GM23338 (cell line): ENCODE measurements at regions not wholly inside any gene's neighbourhood (a gene's known extent, or its start where the extent isn't known, plus 50 kb on each side); places are given as distances from the start of the nearest gene placed in this dataset.
"Not testable (repeated sequence)": the region's sequence is repeated elsewhere in the genome, so short reads cannot be mapped to it uniquely, and the experiment has no call there.

Source experiments
- ATAC-seq: fragments of 200-7000 bp; cut with Tn5 transposase; 3 replicates; pipeline ENCODE4 v1.9.1; 2020
- DNase-seq: peaks from one replicate; pipeline ENCODE4 v3.0.0-alpha.2; 2015; ENCODE audit warnings: low spot score
- H2AFZ ChIP-seq: fragments of 200-600 bp; sonication (generic); 2 replicates; pipeline ENCODE4 v1.8.0; 2016; ENCODE audit warnings: antibody characterized with exemption, mild to moderate bottlenecking, moderate library complexity
- H3F3A ChIP-seq: fragments of 200-600 bp; sonication (generic); replicated peaks from 2 replicates; pipeline ENCODE4 v1.8.0; 2017; ENCODE audit warnings: antibody characterized with exemption, mixed run types, low read depth
- H3K27ac ChIP-seq: fragments of 200-600 bp; sonication (generic); 2 replicates; pipeline ENCODE4 v1.6.1; 2016; ENCODE audit warnings: low read depth
- H3K27me3 ChIP-seq: fragments of 200-600 bp; sonication (generic); 2 replicates; pipeline ENCODE4 v1.8.0; 2016; ENCODE audit warnings: mild to moderate bottlenecking, mixed run types, moderate library complexity; ENCODE audit not compliant: insufficient read depth
- H3K36me3 ChIP-seq: fragments of 200-600 bp; sonication (generic); 2 replicates; pipeline ENCODE4 v1.8.0; 2016; ENCODE audit warnings: mild to moderate bottlenecking; ENCODE audit not compliant: insufficient read depth
- H3K4me1 ChIP-seq: fragments of 200-600 bp; sonication (generic); 2 replicates; pipeline ENCODE4 v1.8.0; 2016; ENCODE audit warnings: mild to moderate bottlenecking, moderate library complexity; ENCODE audit not compliant: insufficient read depth
- H3K4me2 ChIP-seq: fragments of 200-600 bp; sonication (generic); 2 replicates; pipeline ENCODE4 v1.7.1; 2017; ENCODE audit warnings: mixed run types
- H3K4me3 ChIP-seq: fragments of 200-600 bp; sonication (generic); 2 replicates; pipeline ENCODE4 v1.6.1; 2016; ENCODE audit warnings: mixed run types
- H3K79me2 ChIP-seq: fragments of 200-600 bp; sonication (generic); replicated peaks from 2 replicates; pipeline ENCODE4 v1.8.0; 2017; ENCODE audit warnings: mild to moderate bottlenecking; ENCODE audit not compliant: insufficient read depth
- H3K9me2 ChIP-seq: fragments of 200-600 bp; sonication (generic); 2 replicates; pipeline ENCODE4 v1.8.0; 2017; ENCODE audit not compliant: insufficient read depth
- H4K20me1 ChIP-seq: fragments of 200-600 bp; sonication (generic); replicated peaks from 2 replicates; pipeline ENCODE4 v1.8.0; 2017; ENCODE audit warnings: mild to moderate bottlenecking; ENCODE audit not compliant: insufficient read depth
- H3K27ac Mint-ChIP-seq: 2 replicates; pipeline ENCODE4 v1.8.0; 2020; ENCODE audit warnings: inconsistent platforms, mild to moderate bottlenecking, moderate library complexity, mixed read lengths
- H3K27me3 Mint-ChIP-seq: 3 replicates; pipeline ENCODE4 v1.8.0; 2022; ENCODE audit warnings: low read depth, mild to moderate bottlenecking, moderate library complexity, mixed read lengths, inconsistent platforms; ENCODE audit not compliant: insufficient read depth, poor library complexity
- H3K36me3 Mint-ChIP-seq: 3 replicates; pipeline ENCODE4 v1.8.0; 2021; ENCODE audit warnings: low read depth, mild to moderate bottlenecking, inconsistent platforms, moderate library complexity, mixed read lengths
- H3K4me1 Mint-ChIP-seq: 3 replicates; pipeline ENCODE4 v1.8.0; 2020; ENCODE audit warnings: mild to moderate bottlenecking, inconsistent platforms, mixed read lengths
- H3K4me3 Mint-ChIP-seq: 3 replicates; pipeline ENCODE4 v1.8.0; 2021; ENCODE audit warnings: moderate library complexity, mild to moderate bottlenecking, inconsistent platforms, mixed read lengths
- H3K9me3 Mint-ChIP-seq: 3 replicates; pipeline ENCODE4 v1.8.0; 2020; ENCODE audit warnings: moderate library complexity, mild to moderate bottlenecking, inconsistent platforms, mixed read lengths
- ETS1 ChIP-seq: IDR thresholded peaks from 2 replicates; pipeline ENCODE4 v1.6.1; 2016; ENCODE audit warnings: antibody characterized with exemption
- EZH2phosphoT487 ChIP-seq: fragments of 200-600 bp; sonication (generic); IDR thresholded peaks from one replicate; pipeline ENCODE4 v1.8.1; 2018; ENCODE audit warnings: antibody characterized with exemption; ENCODE audit not compliant: unreplicated experiment
- NANOG ChIP-seq: IDR thresholded peaks from 2 replicates; pipeline ENCODE4 v1.6.1; 2016; ENCODE audit warnings: antibody characterized with exemption, borderline replicate concordance
- ZNF114 ChIP-seq: fragments of 250-450 bp; sonication (Bioruptor Pico); IDR thresholded peaks from 2 replicates; pipeline ENCODE4 v1.5.0; 2020; ENCODE audit warnings: mild to moderate bottlenecking, moderate library complexity
- TF ChIP-seq, protein P1 (sequence below), 2 experiments: fragments of 200-600 bp in 1 of 2; sonication (generic) in 1 of 2; conservative IDR thresholded peaks; 2 replicates each; pipeline versions ENCODE4 v1.5.1 to v1.6.1; 2016 to 2017; ENCODE audit warnings: antibody characterized with exemption in 2 of 2, low read depth in 2 of 2, mild to moderate bottlenecking in 2 of 2, moderate library complexity in 1 of 2

GRCh38 chrX:111615227-111615626 lies 65.7 kb upstream of the ALG13 start:
- no peak for ATAC-seq
- no peaks in the 10 kb centered on the region for H3K79me2 ChIP-seq

DNA sequence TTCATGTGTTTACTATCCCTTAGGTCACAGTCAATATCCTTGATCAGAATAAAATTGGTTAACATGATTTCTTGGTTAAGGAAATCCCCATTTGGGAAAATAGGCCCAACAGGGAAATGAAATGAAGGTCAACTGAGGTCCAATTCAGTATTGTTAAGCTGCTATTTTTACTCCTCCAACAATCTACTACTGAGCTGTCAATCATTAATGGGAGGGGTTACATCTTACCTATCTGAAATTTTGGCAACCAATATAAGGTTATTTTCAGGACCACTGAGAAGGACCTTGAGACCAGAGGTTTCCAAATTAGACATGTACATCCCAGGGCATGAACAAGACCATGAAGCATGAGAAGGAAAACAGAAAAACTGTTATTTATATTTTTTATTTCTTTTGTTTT lies 64.2 kb upstream of the ALG13 start:
- no peak overlapping the region for H3K4me2 ChIP-seq
- H3K4me3 ChIP-seq = no peak overlapping the region
- Mint-ChIP-seq H3K27me3 (no peaks in the 10 kb centered on the region), H3K27ac (no peak overlapping the region), H3K4me3 (no peak overlapping the region), H3K9me3 (peaks cover 2% of the 10 kb centered on the region; the same call in 1 of the 3 replicates), H3K36me3 (peaks cover 4% of the 10 kb centered on the region; the same call in 1 of the 3 replicates), H3K4me1 (peaks cover 2% of the 10 kb centered on the region; the same call in 1 of the 3 replicates)
- no peaks in the 10 kb centered on the region for H4K20me1 ChIP-seq
- H3K36me3 ChIP-seq = no peaks in the 10 kb centered on the region
- no peaks in the 10 kb centered on the region for H3K9me2 ChIP-seq
- no peaks in the 10 kb centered on the region for H3K4me1 ChIP-seq
- H2AFZ ChIP-seq = no peak overlapping the region
- no peaks in the 10 kb centered on the region for H3K79me2 ChIP-seq
- TF ChIP-seq NANOG = no peak
- H3K27ac ChIP-seq = no peak overlapping the region
- no peak for DNase-seq
- no peaks in the 10 kb centered on the region for H3K27me3 ChIP-seq
- ATAC-seq = no peak
- H3F3A ChIP-seq = no peaks in the 10 kb centered on the region

More at GRCh38 chrX:111615227-111615626, 65.7 kb upstream of the ALG13 start:
- H3K27ac ChIP-seq = no peak overlapping the region
- TF ChIP-seq EZH2phosphoT487 = no peak
- TF ChIP-seq, protein P1, sequence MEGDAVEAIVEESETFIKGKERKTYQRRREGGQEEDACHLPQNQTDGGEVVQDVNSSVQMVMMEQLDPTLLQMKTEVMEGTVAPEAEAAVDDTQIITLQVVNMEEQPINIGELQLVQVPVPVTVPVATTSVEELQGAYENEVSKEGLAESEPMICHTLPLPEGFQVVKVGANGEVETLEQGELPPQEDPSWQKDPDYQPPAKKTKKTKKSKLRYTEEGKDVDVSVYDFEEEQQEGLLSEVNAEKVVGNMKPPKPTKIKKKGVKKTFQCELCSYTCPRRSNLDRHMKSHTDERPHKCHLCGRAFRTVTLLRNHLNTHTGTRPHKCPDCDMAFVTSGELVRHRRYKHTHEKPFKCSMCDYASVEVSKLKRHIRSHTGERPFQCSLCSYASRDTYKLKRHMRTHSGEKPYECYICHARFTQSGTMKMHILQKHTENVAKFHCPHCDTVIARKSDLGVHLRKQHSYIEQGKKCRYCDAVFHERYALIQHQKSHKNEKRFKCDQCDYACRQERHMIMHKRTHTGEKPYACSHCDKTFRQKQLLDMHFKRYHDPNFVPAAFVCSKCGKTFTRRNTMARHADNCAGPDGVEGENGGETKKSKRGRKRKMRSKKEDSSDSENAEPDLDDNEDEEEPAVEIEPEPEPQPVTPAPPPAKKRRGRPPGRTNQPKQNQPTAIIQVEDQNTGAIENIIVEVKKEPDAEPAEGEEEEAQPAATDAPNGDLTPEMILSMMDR (conservative IDR thresholded peaks at IDR 0.05; ENCODE audit: low read depth in 2 of 2) = no peak
- no peak for TF ChIP-seq ZNF114 (CRISPR knock-in tag)
- TF ChIP-seq ETS1 = no peak
- Mint-ChIP-seq H3K27me3 (no peaks in the 10 kb centered on the region), H3K4me1 (peaks cover 2% of the 10 kb centered on the region; the same call in 1 of the 3 replicates), H3K9me3 (no peaks in the 10 kb centered on the region), H3K4me3 (no peak overlapping the region), H3K36me3 (no peaks in the 10 kb centered on the region; the same call in 2 of the 3 replicates), H3K27ac (no peak overlapping the region)
- DNase-seq = peak; percentile 4
- H2AFZ ChIP-seq = no peak overlapping the region
- no peak overlapping the region for H3K4me2 ChIP-seq
- no peaks in the 10 kb centered on the region for H3K27me3 ChIP-seq
- H3K4me1 ChIP-seq = no peaks in the 10 kb centered on the region
- H3K9me2 ChIP-seq = no peaks in the 10 kb centered on the region
- no peaks in the 10 kb centered on the region for H3K36me3 ChIP-seq
- no peaks in the 10 kb centered on the region for H3F3A ChIP-seq
- no peak overlapping the region for H3K4me3 ChIP-seq
- no peaks in the 10 kb centered on the region for H4K20me1 ChIP-seq

- H3K4me1 Mint-ChIP-seq, DNase-seq, H3K4me3 ChIP-seq, H3K4me1 ChIP-seq, H4K20me1 ChIP-seq, H3K9me3 Mint-ChIP-seq, H3K4me2 ChIP-seq, H3K27ac Mint-ChIP-seq, H3K79me2 ChIP-seq, H3F3A ChIP-seq, H3K27me3 Mint-ChIP-seq, H3K4me3 Mint-ChIP-seq, H3K27ac ChIP-seq, H3K36me3 Mint-ChIP-seq, H3K36me3 ChIP-seq, H2AFZ ChIP-seq, H3K27me3 ChIP-seq, H3K9me2 ChIP-seq, ATAC-seq: not testable (repeated sequence)
Measured at GRCh38 chrX:111620084-111620483, 60.9 kb upstream of the ALG13 start.
